ENCODE measurements at regions not wholly inside any gene's neighbourhood (a gene's known extent, or its start where the extent isn't known, plus 50 kb on each side); places are given as distances from the start of the nearest gene placed in this dataset.

- no peaks in the 10 kb centered on the region for H3K9me2 ChIP-seq (ENCODE audit: insufficient read depth)
- CTCF ChIA-PET: no interaction called here
- no peak for DNase-seq
- BruUV-seq (replicated peaks): no TSS peak
- H3K27ac ChIP-seq: no peak overlapping the region
- no peaks in the 10 kb centered on the region for H3K27me3 ChIP-seq (ENCODE audit: insufficient read depth, low read depth)
- no peak overlapping the region for H3K4me3 ChIP-seq
- 0 out of 2 replicates have a peak, but pooled peaks cover 4% of the 10 kb centered on the region for H4K20me1 ChIP-seq (ENCODE audit: insufficient read depth)
- no peaks in the 10 kb centered on the region for H3K79me2 ChIP-seq (ENCODE audit: low read depth)
- no peaks in the 10 kb centered on the region for H3K36me3 ChIP-seq (ENCODE audit: low read depth)
- POLR2A ChIA-PET (ENCODE audit: unreplicated experiment): no interaction called here
- peaks cover 26% of the 10 kb centered on the region; the same call in 1 of the 2 replicates for H3F3A ChIP-seq (ENCODE audit: insufficient read depth, low read depth)
- peaks cover 26% of the 10 kb centered on the region for H3K4me1 ChIP-seq (replicated peaks; ENCODE audit: insufficient read depth)
- 0 out of 2 replicates have a peak overlapping the region, but pooled peaks have one; percentile 5 for H3K4me2 ChIP-seq
- H3K9me3 ChIP-seq (ENCODE audit: insufficient read depth, low read depth): no peaks in the 10 kb centered on the region
- no peak overlapping the region for H2AFZ ChIP-seq
- TF ChIP-seq EZH2 (IDR thresholded peaks at IDR 0.05; ENCODE audit: low read depth) (no peak), CTCF (conservative IDR thresholded peaks at IDR 0.05) (no peak)
- intact Hi-C loops (cut with micrococcal nuclease; ENCODE audit: unreplicated experiment): loop anchor here (1.0 to 10.0 kb wide), 3 partner anchors 42 to 281 kb away; partner anchors contain the start of gene CIBAR2
These were observed 216.9 kb upstream of the GSE1 start for GRCh38 chr16:85395913-85396878.

GRCh38 chr16:85396879-85397871 lies 215.9 kb upstream of the GSE1 start:
- Histone ChIP-seq H3K9me3 (ENCODE audit: insufficient read depth, low read depth) (no peaks in the 10 kb centered on the region), H3K4me3 (no peak overlapping the region), H3F3A (ENCODE audit: insufficient read depth, low read depth) (peaks cover 24% of the 10 kb centered on the region; the same call in 1 of the 2 replicates), H2AFZ (no peak overlapping the region), H4K20me1 (ENCODE audit: insufficient read depth) (0 out of 2 replicates have a peak, but pooled peaks cover 4% of the 10 kb centered on the region), H3K9me2 (ENCODE audit: insufficient read depth) (no peaks in the 10 kb centered on the region), H3K4me1 (replicated peaks; ENCODE audit: insufficient read depth) (peaks cover 24% of the 10 kb centered on the region), H3K27me3 (ENCODE audit: insufficient read depth, low read depth) (no peaks in the 10 kb centered on the region), H3K79me2 (ENCODE audit: low read depth) (no peaks in the 10 kb centered on the region), H3K4me2 (0 out of 2 replicates have a peak overlapping the region, but pooled peaks have one; percentile 26), H3K36me3 (ENCODE audit: low read depth) (no peaks in the 10 kb centered on the region), H3K27ac (no peak overlapping the region)
- POLR2A ChIA-PET (ENCODE audit: unreplicated experiment): no interaction called here
- CTCF ChIA-PET: interaction anchor here (1.2 kb wide), 2 partner anchors 19 to 25 kb away, joined by 3 to 4 read pairs; no protein-coding TSS in a partner anchor
- TF ChIP-seq CTCF (conservative IDR thresholded peaks at IDR 0.05) (peak; percentile 67), EZH2 (IDR thresholded peaks at IDR 0.05; ENCODE audit: low read depth) (no peak)
- peak; percentile 62 to 71 for DNase-seq
- no TSS peak for BruUV-seq (replicated peaks)
- intact Hi-C loops (cut with micrococcal nuclease; ENCODE audit: unreplicated experiment): loop anchor here (10.0 kb wide), 2 partner anchors 92 to 282 kb away; partner anchors contain the start of gene CIBAR2

- no peak for DNase-seq
- CTCF ChIA-PET: interaction anchor here (1.2 kb wide), 2 partner anchors 18 to 26 kb away, joined by 3 to 4 read pairs; no protein-coding TSS in a partner anchor
- Histone ChIP-seq H3K9me2 (ENCODE audit: insufficient read depth) (no peaks in the 10 kb centered on the region), H4K20me1 (ENCODE audit: insufficient read depth) (0 out of 2 replicates have a peak, but pooled peaks cover 4% of the 10 kb centered on the region), H3K9me3 (ENCODE audit: insufficient read depth, low read depth) (no peaks in the 10 kb centered on the region), H2AFZ (no peak overlapping the region), H3K4me1 (replicated peaks; ENCODE audit: insufficient read depth) (peaks cover 24% of the 10 kb centered on the region), H3K4me3 (no peak overlapping the region), H3K79me2 (ENCODE audit: low read depth) (no peaks in the 10 kb centered on the region), H3K27ac (no peak overlapping the region), H3K4me2 (no peak overlapping the region), H3K27me3 (ENCODE audit: insufficient read depth, low read depth) (no peaks in the 10 kb centered on the region), H3K36me3 (ENCODE audit: low read depth) (no peaks in the 10 kb centered on the region), H3F3A (ENCODE audit: insufficient read depth, low read depth) (peaks cover 24% of the 10 kb centered on the region; the same call in 1 of the 2 replicates)
- no TSS peak for BruUV-seq (replicated peaks)
- POLR2A ChIA-PET (ENCODE audit: unreplicated experiment): no interaction called here
- intact Hi-C loops (cut with micrococcal nuclease; ENCODE audit: unreplicated experiment): loop anchor here (10.0 kb wide), 2 partner anchors 93 to 283 kb away; partner anchors contain the start of gene CIBAR2
- TF ChIP-seq EZH2 (IDR thresholded peaks at IDR 0.05; ENCODE audit: low read depth) (no peak), CTCF (conservative IDR thresholded peaks at IDR 0.05) (no peak)
These were observed 215.1 kb upstream of the GSE1 start for GRCh38 chr16:85398050-85398451.

Data from PC-9 (cell line).